ENCODE measurements at regions not wholly inside any gene's neighbourhood (a gene's known extent, or its start where the extent isn't known, plus 50 kb on each side); places are given as distances from the start of the nearest gene placed in this dataset.

- TF ChIP-seq ZNF462 (CRISPR knock-in tag; IDR thresholded peaks at IDR 0.05) (no peak), EZH2phosphoT487 (IDR thresholded peaks at IDR 0.05; ENCODE audit: unreplicated experiment) (no peak), POLR2AphosphoS5 (IDR thresholded peaks at IDR 0.05; ENCODE audit: low read depth) (no peak), REST (IDR thresholded peaks at IDR 0.05; ENCODE audit: unreplicated experiment) (no peak), CREB1 (CRISPR knock-in tag; IDR thresholded peaks at IDR 0.05; ENCODE audit: low read depth) (no peak)
Measured at GRCh38 chr21:24759348-24760075, 847.8 kb downstream of the MRPL39 start (continued).

Data from GM23338 (cell line).